Transverse colon (tissue), 4 donors: ENCODE measurements at regions not wholly inside any gene's neighbourhood (a gene's known extent, or its start where the extent isn't known, plus 50 kb on each side); places are given as distances from the start of the nearest gene placed in this dataset.

Experiments used
- DNase-seq: peaks from one replicate; pipeline ENCODE4 v3.0.0-alpha.2; 2019
- H3K27ac ChIP-seq, 4 donors: fragments of 200-600 bp; sonication (generic); 2 replicates each; pipeline ENCODE4 v1.5.1; 2016 to 2018; ENCODE audit warnings: inconsistent platforms in 4 of 4
- H3K27me3 ChIP-seq: fragments of 200-600 bp; sonication (generic); 2 replicates; pipeline ENCODE4 v1.5.1; 2017; ENCODE audit warnings: inconsistent platforms
- H3K36me3 ChIP-seq, 4 donors: fragments of 200-600 bp; sonication (generic); 2 replicates each; pipeline ENCODE4 v1.5.1; 2017 to 2019; ENCODE audit warnings: inconsistent platforms in 4 of 4
- H3K4me1 ChIP-seq, 4 donors: fragments of 200-600 bp; sonication (generic); 2 replicates each; pipeline ENCODE4 v1.5.1; 2017 to 2020; ENCODE audit warnings: inconsistent platforms in 4 of 4
- H3K4me3 ChIP-seq, 4 donors: fragments of 200-600 bp; sonication (generic); 1 replicate in 1 of 4; 2 replicates in 3 of 4; pipeline versions ENCODE4 v1.5.1 to v1.6.1; 2017 to 2019; ENCODE audit warnings: inconsistent platforms in 4 of 4
- H3K9me3 ChIP-seq, 2 donors: fragments of 200-600 bp; sonication (generic); 2 replicates each; pipeline ENCODE4 v1.5.1; 2017 to 2019; ENCODE audit warnings: inconsistent platforms in 2 of 2
- EP300 ChIP-seq: sonication (generic); formaldehyde crosslinking; IDR thresholded peaks from one replicate; pipeline ENCODE4 v1.6.1; 2017; ENCODE audit warnings: antibody characterized with exemption, low read depth
- POLR2A ChIP-seq: fragments of 450-650 bp; IDR thresholded peaks from one replicate; pipeline ENCODE4 v1.6.1; 2016; ENCODE audit warnings: antibody characterized with exemption, mild to moderate bottlenecking, moderate library complexity
- POLR2AphosphoS5 ChIP-seq, 3 donors: sonication (generic); formaldehyde crosslinking; IDR thresholded peaks; one replicate each; pipeline ENCODE4 v1.6.1; 2016; ENCODE audit warnings: antibody characterized with exemption in 3 of 3
- WGBS, 2 donors: methylation state at CpG; one replicate each; pipeline ENCODE4 v1.1.5; 2018; ENCODE audit warnings: low coverage in 1 of 2; 5-methylcytosine and 5-hydroxymethylcytosine counted together
- in situ Hi-C, 4 donors: fragments of 200-750 bp; cut with MboI; loops; one replicate each; pipeline versions ENCODE4 v1.15.0 to v1.15.1; 2017; ENCODE audit warnings: low sequenced_read_pairs in 3 of 4, low pct_ligation_motif_present in 1 of 4, low pct_unique_long_range_greater_than_20kb in 1 of 4
- intact Hi-C: fragments of 100-400 bp; cut with DNase I; formaldehyde crosslinking; loops from one replicate; pipeline ENCODE4 v1.15.1; 2023; ENCODE audit warnings: low total_unique reads
- TF ChIP-seq, protein P1 (sequence below), 5 experiments: fragments of 200-600 bp in 3 of 5; fragments of 450-650 bp in 2 of 5; sonication (generic) in 3 of 5; IDR thresholded peaks; 1 replicate in 2 of 5; 2 replicates in 3 of 5; pipeline ENCODE4 v1.5.1; 2016 to 2017; ENCODE audit warnings: antibody characterized with exemption in 5 of 5, inconsistent platforms in 3 of 5, mild to moderate bottlenecking in 2 of 5, moderate library complexity in 1 of 5

DNA sequence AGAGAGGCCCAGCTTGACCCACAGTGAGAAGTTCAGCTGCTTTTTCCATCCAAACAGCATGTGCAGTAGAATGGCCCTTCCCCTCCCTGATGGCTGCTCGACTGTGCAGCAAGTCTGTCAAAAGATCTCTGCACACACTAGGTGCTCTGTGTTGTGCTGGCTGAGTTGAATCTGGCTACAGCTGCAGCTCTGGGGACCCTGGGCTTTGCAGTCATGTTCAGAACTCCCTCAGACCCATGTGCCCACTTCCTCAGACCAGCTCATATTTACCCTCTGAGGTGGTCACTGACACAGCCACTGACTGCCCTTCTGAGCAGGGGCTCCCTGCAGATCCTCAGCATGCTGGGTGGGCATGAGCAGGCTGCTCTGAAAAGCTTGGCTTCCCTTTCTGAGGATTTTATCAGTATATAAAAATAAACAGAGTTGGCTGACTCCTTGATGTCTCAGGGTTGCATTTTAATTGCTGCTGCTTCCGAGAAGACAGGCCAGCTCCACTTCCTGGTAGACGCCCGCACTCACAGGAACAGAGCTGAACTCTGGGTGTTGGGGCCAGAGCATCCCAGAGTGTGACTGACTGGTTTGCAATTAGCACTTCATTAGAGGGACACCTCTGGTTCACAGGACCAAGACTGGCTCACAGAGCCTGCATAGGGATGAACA is 507.9 kb downstream of the RPS24 start:
- in situ Hi-C loops: no loop called here
- Histone ChIP-seq H3K9me3 (no peaks in the 10 kb centered on the region), H3K4me1 (peaks cover 6 to 37% (median 25%) of the 10 kb centered on the region in 4 donors), H3K36me3 (no peaks in the 10 kb centered on the region), H3K27me3 (no peaks in the 10 kb centered on the region), H3K4me3 (no peak overlapping the region), H3K27ac (peak overlapping the region in 3 of 4 donors; percentile 45 to 77 (median 74))
- 42% methylated on average over 4 of the region's 4 CpGs; no CpG with 5 or more reads in 1 of the 2 donors for WGBS, 2 donors
- DNase-seq: peak; percentile 34
- intact Hi-C loops: no loop called here
- TF ChIP-seq POLR2A (no peak), EP300 (no peak), POLR2AphosphoS5 (IDR thresholded peaks at IDR 0.05) (no peak)
- TF ChIP-seq, protein P1, sequence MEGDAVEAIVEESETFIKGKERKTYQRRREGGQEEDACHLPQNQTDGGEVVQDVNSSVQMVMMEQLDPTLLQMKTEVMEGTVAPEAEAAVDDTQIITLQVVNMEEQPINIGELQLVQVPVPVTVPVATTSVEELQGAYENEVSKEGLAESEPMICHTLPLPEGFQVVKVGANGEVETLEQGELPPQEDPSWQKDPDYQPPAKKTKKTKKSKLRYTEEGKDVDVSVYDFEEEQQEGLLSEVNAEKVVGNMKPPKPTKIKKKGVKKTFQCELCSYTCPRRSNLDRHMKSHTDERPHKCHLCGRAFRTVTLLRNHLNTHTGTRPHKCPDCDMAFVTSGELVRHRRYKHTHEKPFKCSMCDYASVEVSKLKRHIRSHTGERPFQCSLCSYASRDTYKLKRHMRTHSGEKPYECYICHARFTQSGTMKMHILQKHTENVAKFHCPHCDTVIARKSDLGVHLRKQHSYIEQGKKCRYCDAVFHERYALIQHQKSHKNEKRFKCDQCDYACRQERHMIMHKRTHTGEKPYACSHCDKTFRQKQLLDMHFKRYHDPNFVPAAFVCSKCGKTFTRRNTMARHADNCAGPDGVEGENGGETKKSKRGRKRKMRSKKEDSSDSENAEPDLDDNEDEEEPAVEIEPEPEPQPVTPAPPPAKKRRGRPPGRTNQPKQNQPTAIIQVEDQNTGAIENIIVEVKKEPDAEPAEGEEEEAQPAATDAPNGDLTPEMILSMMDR (IDR thresholded peaks at IDR 0.05): no peak

DNA sequence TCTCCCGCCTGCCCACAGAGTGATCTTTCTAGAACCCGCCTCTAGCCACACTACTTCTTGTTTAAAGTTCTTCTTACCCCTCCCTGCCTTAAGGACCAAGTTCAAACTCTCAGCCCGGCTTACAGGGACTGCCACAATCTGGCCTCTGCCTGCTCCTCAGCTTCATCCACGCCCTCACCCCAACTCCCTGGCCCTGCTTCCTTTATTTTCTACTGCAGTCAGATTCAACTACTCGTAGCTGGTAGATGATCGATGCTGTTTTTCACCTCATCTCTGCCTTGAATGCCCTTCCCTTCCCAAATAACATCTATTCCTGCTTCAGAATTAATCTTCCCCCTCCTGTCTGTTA is 508.5 kb downstream of the RPS24 start:
- Histone ChIP-seq H3K27me3 (no peaks in the 10 kb centered on the region), H3K4me3 (no peak overlapping the region), H3K9me3 (no peaks in the 10 kb centered on the region), H3K4me1 (peaks cover 6 to 33% (median 24%) of the 10 kb centered on the region in 4 donors), H3K27ac (peak overlapping the region in 3 of 4 donors; percentile 45 to 77 (median 74)), H3K36me3 (no peaks in the 10 kb centered on the region)
- in situ Hi-C loops: no loop called here
- intact Hi-C loops: no loop called here
- DNase-seq: no peak
- WGBS, 2 donors: 62 to 80% methylated on average over 1 to 6 of the region's 6 CpGs
- TF ChIP-seq EP300 (no peak), POLR2AphosphoS5 (IDR thresholded peaks at IDR 0.05) (no peak), POLR2A (no peak)
- TF ChIP-seq, protein P1 (IDR thresholded peaks at IDR 0.05): no peak

DNA sequence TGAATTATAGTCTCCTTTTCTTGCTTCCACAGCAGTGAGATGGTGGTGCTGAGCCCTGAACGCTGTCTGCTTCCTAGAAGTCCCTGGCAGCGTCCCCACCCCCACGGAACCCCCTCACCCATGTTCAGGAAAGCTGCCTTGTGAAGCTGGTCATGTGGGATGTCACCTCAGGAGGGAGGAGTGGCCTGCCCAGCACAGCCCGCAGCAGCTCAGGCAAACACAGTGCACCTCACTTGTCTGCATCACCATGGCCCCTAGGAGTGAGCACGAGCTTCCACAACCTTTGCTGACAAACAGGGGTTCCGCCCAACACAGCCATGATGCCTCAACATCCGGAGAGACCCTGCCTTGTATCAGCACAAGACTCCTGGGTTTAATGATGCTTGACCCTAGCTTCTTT is 508.9 kb downstream of the RPS24 start:
- intact Hi-C loops (no loop called here), in situ Hi-C loops (no loop called here)
- peak overlapping the region; percentile 45 to 77 (median 60) for H3K27ac ChIP-seq
- no peak overlapping the region for H3K4me3 ChIP-seq
- TF ChIP-seq, protein P1 (IDR thresholded peaks at IDR 0.05): no peak
- DNase-seq: no peak
- no peaks in the 10 kb centered on the region for H3K27me3 ChIP-seq
- H3K4me1 ChIP-seq: peaks cover 6 to 33% (median 24%) of the 10 kb centered on the region in 4 donors
- H3K9me3 ChIP-seq: no peaks in the 10 kb centered on the region
- WGBS, 2 donors: 80 to 84% methylated on average over 2 to 7 of the region's 7 CpGs
- no peaks in the 10 kb centered on the region for H3K36me3 ChIP-seq

DNA sequence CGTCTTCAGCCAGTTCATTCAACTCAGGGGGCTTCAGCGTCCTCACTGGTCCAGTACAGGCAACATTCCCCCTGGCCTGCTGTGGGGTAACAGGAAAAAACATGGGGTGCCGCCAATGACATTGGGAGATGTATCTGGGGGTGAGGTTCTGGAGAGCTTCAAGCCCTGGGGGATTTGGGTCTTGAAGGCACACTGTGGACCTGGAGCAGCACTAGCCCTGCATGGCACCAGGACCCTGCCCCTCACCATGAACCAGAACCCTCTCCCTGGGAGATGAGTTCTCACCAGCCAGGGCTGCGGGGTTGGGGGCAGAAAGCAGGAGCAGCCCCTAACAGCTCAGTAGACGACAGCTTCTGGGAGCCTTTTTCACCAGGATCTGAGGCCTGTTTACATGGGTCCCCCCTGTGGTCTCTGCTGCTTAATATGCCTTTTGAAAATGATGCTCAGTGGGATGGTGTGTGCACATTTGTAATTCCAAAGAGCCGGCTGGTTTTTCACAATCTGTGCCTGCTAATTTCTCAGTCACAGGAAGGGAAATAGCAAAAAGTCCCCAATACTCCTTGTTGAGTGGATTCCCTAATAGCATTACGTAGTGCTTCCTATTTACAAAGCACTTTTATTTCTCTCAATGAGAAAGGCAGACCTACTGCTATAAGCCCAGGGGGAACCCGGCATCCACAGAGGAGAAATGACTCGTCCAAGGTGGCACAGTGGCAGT is 509.5 kb downstream of the RPS24 start:
- no peak overlapping the region for H3K4me3 ChIP-seq
- TF ChIP-seq, protein P1 (IDR thresholded peaks at IDR 0.05): no peak
- TF ChIP-seq EP300 (no peak), POLR2AphosphoS5 (IDR thresholded peaks at IDR 0.05) (no peak), POLR2A (no peak)
- H3K27me3 ChIP-seq: no peaks in the 10 kb centered on the region
- H3K36me3 ChIP-seq: no peaks in the 10 kb centered on the region
- in situ Hi-C loops (no loop called here), intact Hi-C loops (no loop called here)
- 60% methylated on average over 1 to 9 of the region's 9 CpGs for WGBS, 2 donors
- DNase-seq: no peak
- peaks cover 6 to 33% (median 24%) of the 10 kb centered on the region in 4 donors for H3K4me1 ChIP-seq
- H3K27ac ChIP-seq: peak overlapping the region; percentile 45 to 77 (median 60)
- H3K9me3 ChIP-seq: no peaks in the 10 kb centered on the region
